ENCODE measurements at regions not wholly inside any gene's neighbourhood (a gene's known extent, or its start where the extent isn't known, plus 50 kb on each side); places are given as distances from the start of the nearest gene placed in this dataset.

- no peak for TF ChIP-seq CTCF (conservative IDR thresholded peaks at IDR 0.05; ENCODE audit: control insufficient read depth, insufficient read depth, low read depth, low read length)
- H3K4me3 ChIP-seq (ENCODE audit: control insufficient read depth, low read depth, low read length), result no peak overlapping the region
- no peak for DNase-seq (ENCODE audit: low read depth)
Observed at GRCh38 chr13:99911965-99912566, 59.5 kb downstream of the ZIC5 start.

GRCh38 chr13:99911069-99911964, 60.2 kb downstream of the ZIC5 start:
- no peak for TF ChIP-seq CTCF (conservative IDR thresholded peaks at IDR 0.05; ENCODE audit: control insufficient read depth, insufficient read depth, low read depth, low read length)
- no peak for DNase-seq (ENCODE audit: low read depth)
- H3K4me3 ChIP-seq (ENCODE audit: control insufficient read depth, low read depth, low read length), result no peak overlapping the region

GRCh38 chr13:99909836-99910619, 61.5 kb downstream of the ZIC5 start:
- no peak for DNase-seq (ENCODE audit: low read depth)

GRCh38 chr13:99909097-99909835, 62.3 kb downstream of the ZIC5 start:
- DNase-seq (ENCODE audit: low read depth), result no peak
- TF ChIP-seq CTCF (conservative IDR thresholded peaks at IDR 0.05; ENCODE audit: control insufficient read depth, insufficient read depth, low read depth, low read length), result no peak
- H3K4me3 ChIP-seq (ENCODE audit: control insufficient read depth, low read depth, low read length), result no peak overlapping the region

More at GRCh38 chr13:99909836-99910619, 61.5 kb downstream of the ZIC5 start:
- no peak overlapping the region for H3K4me3 ChIP-seq (ENCODE audit: control insufficient read depth, low read depth, low read length)
- no peak for TF ChIP-seq CTCF (conservative IDR thresholded peaks at IDR 0.05; ENCODE audit: control insufficient read depth, insufficient read depth, low read depth, low read length)

- DNase-seq (ENCODE audit: low read depth), result no peak
- no peak for TF ChIP-seq CTCF (conservative IDR thresholded peaks at IDR 0.05; ENCODE audit: control insufficient read depth, insufficient read depth, low read depth, low read length)
- no peak overlapping the region for H3K4me3 ChIP-seq (ENCODE audit: control insufficient read depth, low read depth, low read length)
Observed at GRCh38 chr13:99908140-99908803, 63.3 kb downstream of the ZIC5 start.

Data from fibroblast of mammary gland (primary cell).